GM19043 (cell line): ENCODE measurements at regions not wholly inside any gene's neighbourhood (a gene's known extent, or its start where the extent isn't known, plus 50 kb on each side); places are given as distances from the start of the nearest gene placed in this dataset.
"Not testable (repeated sequence)": the region's sequence is repeated elsewhere in the genome, so short reads cannot be mapped to it uniquely, and the experiment has no call there.

Source experiments
- ATAC-seq: cut with Tn5 transposase; IDR thresholded peaks from one replicate; pipeline ENCODE4 v1.9.1; 2021; ENCODE audit warnings: low read depth; ENCODE audit not compliant: unreplicated experiment

GRCh38 chr16:76713191-76713590, 436.0 kb downstream of the CNTNAP4 start:
- no peak for ATAC-seq

- ATAC-seq = not testable (repeated sequence)
Observed at GRCh38 chr16:76716251-76716650, 439.1 kb downstream of the CNTNAP4 start.

- ATAC-seq = no peak
Observed at GRCh38 chr16:76724181-76724580, 447.0 kb downstream of the CNTNAP4 start.

- no peak for ATAC-seq
Observed at GRCh38 chr16:76729525-76729924, 452.3 kb downstream of the CNTNAP4 start.

GRCh38 chr16:76732894-76733293, 455.7 kb downstream of the CNTNAP4 start:
- ATAC-seq = no peak

DNA sequence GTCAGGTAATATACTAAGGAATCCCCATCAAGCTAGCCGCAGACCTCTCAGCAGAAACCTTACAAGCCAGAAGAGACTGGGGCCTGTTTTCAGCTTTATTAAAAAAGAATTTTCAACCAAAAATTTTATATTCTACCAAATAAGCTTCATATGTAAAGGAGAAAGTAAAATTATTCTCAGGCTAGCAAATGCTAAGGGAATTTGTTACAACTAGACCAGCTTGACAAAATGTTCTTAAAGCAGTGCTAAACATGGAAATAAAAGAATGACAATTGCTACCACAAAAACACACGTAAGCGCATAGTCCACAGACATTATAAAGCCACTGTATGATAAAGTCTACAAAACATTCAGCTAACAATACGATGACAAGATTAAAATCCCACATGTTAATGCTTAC, 449.4 kb upstream of the MON1B start:
- no peak for ATAC-seq

GRCh38 chr16:76748461-76749348, 442.3 kb upstream of the MON1B start:
- ATAC-seq = no peak

DNA sequence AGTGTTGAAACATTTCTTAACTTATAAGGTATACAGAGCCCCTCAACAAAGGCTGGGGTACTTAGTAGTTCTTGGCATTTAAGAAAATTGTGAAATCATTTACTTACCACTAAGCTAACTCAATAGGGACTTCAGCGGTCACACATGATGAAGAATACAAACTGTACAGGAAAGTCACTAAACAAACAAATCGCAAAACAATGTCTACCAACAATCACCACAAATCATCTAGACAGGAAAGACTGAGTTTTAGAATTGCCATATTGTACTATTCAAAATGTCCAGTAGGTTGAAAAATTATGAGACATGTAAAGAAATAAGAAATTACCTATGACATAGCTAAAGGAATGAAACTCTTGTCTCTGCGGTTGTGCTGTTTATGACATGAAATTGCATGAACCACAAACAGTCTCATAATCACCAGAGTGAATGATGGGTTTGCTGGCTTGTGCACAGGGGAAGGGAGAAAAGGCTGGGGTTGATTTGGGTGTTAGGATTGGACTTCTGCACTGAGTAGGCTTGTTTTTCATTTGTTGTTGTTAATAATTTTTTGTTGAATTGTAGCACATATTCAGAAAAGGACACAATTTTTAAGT, 441.1 kb upstream of the MON1B start:
- ATAC-seq = no peak

DNA sequence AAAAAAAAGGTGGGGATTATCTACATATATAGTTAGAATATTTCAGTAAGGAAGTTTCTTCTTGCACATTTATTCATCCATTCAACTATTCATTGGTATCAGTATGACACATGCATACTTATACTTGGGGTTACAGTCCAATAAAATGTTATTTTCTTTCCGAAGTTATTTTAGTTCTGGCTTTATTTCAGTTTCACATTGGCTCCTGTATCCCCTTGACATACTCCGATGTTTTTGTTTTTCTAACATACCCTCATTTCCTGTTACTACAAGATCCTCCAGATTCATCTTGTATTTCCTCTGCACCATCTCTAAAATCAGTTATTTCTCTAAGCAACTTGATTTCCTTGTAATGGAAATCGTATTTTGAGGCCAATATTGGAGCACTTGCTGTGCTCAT, 435.5 kb upstream of the MON1B start:
- no peak for ATAC-seq

GRCh38 chr16:76756423-76756822, 434.6 kb upstream of the MON1B start:
- ATAC-seq = no peak

- ATAC-seq = no peak
Observed at GRCh38 chr16:76756951-76757350, 434.0 kb upstream of the MON1B start.

DNA sequence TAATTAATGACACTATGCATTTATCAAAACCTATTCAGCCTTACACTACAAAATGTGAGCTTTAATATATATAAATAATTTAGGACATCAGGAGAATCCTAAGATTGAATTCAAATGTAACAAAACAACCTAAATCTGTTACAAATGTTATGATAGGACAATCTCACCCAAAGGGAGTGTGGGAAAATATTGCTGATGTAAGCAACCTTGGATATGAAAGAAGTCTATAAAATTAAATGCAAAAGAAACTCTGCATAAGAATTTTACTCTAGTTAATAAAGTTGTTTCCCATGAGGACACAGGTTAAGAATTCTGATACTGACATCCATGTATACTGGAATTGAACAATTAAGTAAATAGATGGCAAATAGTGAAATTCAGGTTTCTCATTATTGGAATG, 424.5 kb upstream of the MON1B start:
- no peak for ATAC-seq

- ATAC-seq = no peak
Observed at GRCh38 chr16:76768316-76768715, 422.7 kb upstream of the MON1B start.

DNA sequence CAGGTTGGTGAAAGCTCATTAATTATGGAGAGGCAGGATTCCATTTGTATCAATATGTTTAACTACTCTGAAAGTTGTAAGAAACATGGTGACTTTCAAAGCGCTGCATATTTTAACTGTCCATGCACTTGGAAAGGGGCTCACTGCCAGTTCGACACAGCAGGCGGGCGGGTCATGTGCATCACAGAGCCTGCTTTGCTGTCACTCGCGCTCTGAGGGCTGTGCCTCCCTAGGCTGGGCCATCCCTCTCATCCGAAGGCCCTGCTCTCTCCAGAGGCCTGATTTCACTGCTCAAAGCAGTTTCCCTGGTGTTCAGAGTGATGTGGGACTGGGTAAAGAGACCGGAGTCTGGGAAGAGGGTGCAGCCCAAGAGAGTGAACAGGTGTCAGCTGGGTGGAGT, 422.0 kb upstream of the MON1B start:
- ATAC-seq = no peak

DNA sequence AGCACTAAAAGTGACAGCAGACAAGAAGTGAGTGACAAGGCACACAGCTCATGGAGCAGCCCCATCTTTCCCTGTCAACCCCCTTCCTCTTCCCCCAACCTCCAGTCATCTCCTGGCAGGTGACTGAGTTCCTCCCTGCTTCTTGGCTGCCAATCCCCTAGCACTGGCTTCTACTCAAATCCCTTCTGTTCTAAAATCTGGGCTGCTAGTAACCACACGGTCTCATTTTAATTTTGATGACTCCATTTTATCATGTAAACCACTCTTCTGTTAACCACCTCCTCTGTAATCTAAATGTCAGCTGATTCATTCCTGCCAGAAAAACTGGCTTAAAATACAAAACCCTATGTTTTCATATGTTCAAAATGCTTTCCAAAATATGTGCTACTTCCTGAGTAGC, 419.8 kb upstream of the MON1B start:
- no peak for ATAC-seq

DNA sequence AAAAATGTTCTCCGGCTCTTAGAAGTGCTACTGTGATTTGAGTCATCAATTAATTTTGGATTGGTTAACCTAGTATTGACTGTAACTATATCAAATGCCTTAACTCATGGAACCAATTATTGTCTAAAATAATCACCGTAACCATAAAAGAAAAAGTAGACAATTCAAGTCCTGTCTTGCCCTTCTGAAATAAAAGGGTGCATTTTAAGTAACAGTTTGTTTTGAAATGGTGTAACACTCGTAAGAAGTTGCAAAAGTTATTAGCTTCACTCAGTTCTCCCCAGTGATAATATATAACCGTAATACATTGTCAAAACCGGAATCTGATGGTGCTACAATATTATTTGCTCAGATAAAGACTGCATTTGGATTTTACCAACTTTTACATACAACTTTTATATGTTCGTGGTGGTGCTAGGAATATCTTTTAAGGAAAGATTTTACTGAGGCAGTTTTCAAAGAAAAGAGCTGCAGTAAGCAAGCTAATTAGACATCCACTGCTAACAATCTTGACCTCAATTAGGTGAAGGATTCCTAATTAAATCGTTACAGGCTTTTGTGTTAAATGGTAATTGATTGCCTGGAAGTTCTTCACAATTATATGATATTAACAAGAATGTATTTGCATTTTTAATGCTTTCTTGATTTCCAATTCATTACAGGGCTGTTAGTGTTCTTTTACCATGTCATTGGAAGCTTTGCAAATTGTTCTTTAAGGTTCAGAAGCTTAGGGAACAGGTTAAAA, 413.1 kb upstream of the MON1B start:
- no peak for ATAC-seq

- ATAC-seq = no peak
Observed at GRCh38 chr16:76780556-76780955, 410.4 kb upstream of the MON1B start.

- no peak for ATAC-seq
Observed at GRCh38 chr16:76784530-76784929, 406.5 kb upstream of the MON1B start.

GRCh38 chr16:76787394-76787793, 403.6 kb upstream of the MON1B start:
- ATAC-seq = no peak

DNA sequence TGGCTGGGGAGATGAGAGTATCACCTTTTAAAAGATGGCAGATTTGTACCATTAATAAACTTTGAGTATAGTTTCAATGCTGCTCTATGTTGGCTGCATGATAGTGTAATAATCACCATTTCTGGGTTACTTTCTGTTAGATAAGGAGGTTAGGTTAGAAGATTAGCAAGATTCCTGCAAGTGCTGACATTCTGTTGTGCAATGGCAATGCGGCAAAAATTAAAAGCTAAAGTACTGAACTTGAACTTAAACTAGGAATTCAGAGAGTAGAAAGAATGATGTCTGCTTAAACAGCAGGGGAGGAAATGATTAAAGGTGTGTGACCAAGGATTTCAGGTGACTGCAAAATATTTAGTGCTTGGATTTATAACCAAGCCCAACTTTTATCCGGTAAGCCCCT, 399.8 kb upstream of the MON1B start:
- no peak for ATAC-seq

DNA sequence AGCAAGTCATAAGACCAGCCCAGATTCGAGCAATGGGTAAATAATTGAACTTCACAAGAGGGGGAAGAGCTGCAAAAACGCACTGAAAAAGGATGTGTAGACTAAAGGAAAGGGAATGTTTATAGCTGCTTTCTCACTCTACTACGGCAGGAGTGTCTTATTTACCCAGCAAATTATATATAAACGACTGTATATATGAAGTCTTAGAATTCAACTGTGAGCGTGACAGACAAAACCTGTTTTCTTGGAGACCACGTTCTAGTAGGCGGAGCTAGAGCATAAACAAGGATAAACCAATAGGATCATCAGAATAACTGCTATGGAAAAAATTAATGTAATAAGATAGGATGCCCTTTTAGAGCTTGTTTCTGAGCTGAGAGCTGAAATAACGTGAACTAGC, 394.6 kb upstream of the MON1B start:
- ATAC-seq = no peak

DNA sequence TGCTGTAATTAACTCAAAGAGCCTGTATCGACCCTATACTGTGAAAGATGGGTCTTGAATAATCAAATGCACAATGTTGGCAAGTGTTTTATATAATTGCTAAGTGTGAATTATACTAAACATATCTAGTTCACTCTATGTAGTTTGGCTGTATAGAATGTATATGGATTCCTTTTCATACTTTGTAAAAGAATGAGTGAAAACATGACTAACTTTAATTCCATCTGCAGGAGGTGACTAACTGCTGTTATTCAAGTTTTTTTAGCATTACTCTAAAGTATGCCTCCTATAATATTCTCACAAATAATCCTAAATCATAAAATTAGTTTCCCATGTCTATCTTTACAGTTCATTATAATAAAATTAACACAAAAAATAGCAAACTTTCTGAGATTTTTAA, 394.0 kb upstream of the MON1B start:
- ATAC-seq = no peak
